ENCODE measurements at regions not wholly inside any gene's neighbourhood (a gene's known extent, or its start where the extent isn't known, plus 50 kb on each side); places are given as distances from the start of the nearest gene placed in this dataset.
"Not testable (repeated sequence)": the region's sequence is repeated elsewhere in the genome, so short reads cannot be mapped to it uniquely, and the experiment has no call there.

- no peak for ATAC-seq (ENCODE audit: low read depth in 2 of 2)
- peaks cover 0 to 8% (median 2%) of the 10 kb centered on the region in 7 donors for H3K9me3 Mint-ChIP-seq
- no peaks in the 10 kb centered on the region for H3K36me3 ChIP-seq (ENCODE audit: control insufficient read depth, insufficient read depth, low read length)
- no peaks in the 10 kb centered on the region for H3K36me3 Mint-ChIP-seq
- no peak overlapping the region for H3K4me3 Mint-ChIP-seq
- H3K4me1 ChIP-seq (ENCODE audit: control insufficient read depth, insufficient read depth, low read length, poor library complexity, severe bottlenecking), result no peaks in the 10 kb centered on the region
- no peaks in the 10 kb centered on the region for H3K9me3 ChIP-seq (ENCODE audit: control insufficient read depth in 2 of 2, low read length in 2 of 2)
- no peak for DNase-seq
- no peak overlapping the region for H3K27ac ChIP-seq (ENCODE audit: insufficient read depth, low read length, poor library complexity, severe bottlenecking)
- no peak overlapping the region for H3K4me3 ChIP-seq (ENCODE audit: low read depth, low read length)
- peaks cover 5% of the 10 kb centered on the region for H3K27me3 Mint-ChIP-seq
- H3K27me3 ChIP-seq (ENCODE audit: control insufficient read depth, insufficient read depth, low read length), result no peaks in the 10 kb centered on the region
- H3K4me1 Mint-ChIP-seq, result peaks cover 0 to 6% (median 2%) of the 10 kb centered on the region in 4 donors
- no peak overlapping the region for H3K27ac Mint-ChIP-seq
These were observed 129.1 kb upstream of the TBX3 start for GRCh38 chr12:114812858-114813761.

- H3K9me3 Mint-ChIP-seq, result peaks cover 0 to 14% (median 2%) of the 10 kb centered on the region in 7 donors
These were observed 128.4 kb upstream of the TBX3 start for GRCh38 chr12:114812384-114812783.

GRCh38 chr12:114809097-114809496, 125.1 kb upstream of the TBX3 start:
- no peaks in the 10 kb centered on the region for H3K9me3 ChIP-seq (ENCODE audit: control insufficient read depth in 2 of 2, low read length in 2 of 2)
- no peaks in the 10 kb centered on the region for H3K36me3 Mint-ChIP-seq
- DNase-seq (no peak), ATAC-seq (ENCODE audit: low read depth in 2 of 2) (no peak)
- no peak overlapping the region for H3K27ac Mint-ChIP-seq
- H3K4me3 Mint-ChIP-seq, result no peak overlapping the region
- H3K4me1 ChIP-seq (ENCODE audit: control insufficient read depth, insufficient read depth, low read length, poor library complexity, severe bottlenecking), result no peaks in the 10 kb centered on the region
- no peaks in the 10 kb centered on the region for H3K27me3 Mint-ChIP-seq
- peaks cover 0 to 14% (median 0%) of the 10 kb centered on the region in 7 donors for H3K9me3 Mint-ChIP-seq
- H3K27me3 ChIP-seq (ENCODE audit: control insufficient read depth, insufficient read depth, low read length), result no peaks in the 10 kb centered on the region
- H3K27ac ChIP-seq (ENCODE audit: insufficient read depth, low read length, poor library complexity, severe bottlenecking), result no peak overlapping the region
- no peaks in the 10 kb centered on the region for H3K36me3 ChIP-seq (ENCODE audit: control insufficient read depth, insufficient read depth, low read length)
- peaks cover 0 to 6% (median 2%) of the 10 kb centered on the region in 4 donors for H3K4me1 Mint-ChIP-seq
- H3K4me3 ChIP-seq (ENCODE audit: low read depth, low read length), result no peak overlapping the region

More at GRCh38 chr12:114812384-114812783, 128.4 kb upstream of the TBX3 start:
- no peak overlapping the region for H3K27ac Mint-ChIP-seq
- H3K4me3 Mint-ChIP-seq, result peak overlapping the region in 1 of 4 donors; percentile 63
- Histone ChIP-seq H3K4me3 (ENCODE audit: low read depth, low read length) (no peak overlapping the region), H3K9me3 (ENCODE audit: control insufficient read depth in 2 of 2, low read length in 2 of 2) (no peaks in the 10 kb centered on the region), H3K27me3 (ENCODE audit: control insufficient read depth, insufficient read depth, low read length) (no peaks in the 10 kb centered on the region), H3K36me3 (ENCODE audit: control insufficient read depth, insufficient read depth, low read length) (no peaks in the 10 kb centered on the region), H3K27ac (ENCODE audit: insufficient read depth, low read length, poor library complexity, severe bottlenecking) (no peak overlapping the region), H3K4me1 (ENCODE audit: control insufficient read depth, insufficient read depth, low read length, poor library complexity, severe bottlenecking) (no peaks in the 10 kb centered on the region)
- H3K4me1 Mint-ChIP-seq, result peaks cover 0 to 6% (median 2%) of the 10 kb centered on the region in 4 donors
- no peaks in the 10 kb centered on the region for H3K36me3 Mint-ChIP-seq
- DNase-seq (no peak), ATAC-seq (ENCODE audit: low read depth in 2 of 2) (no peak)
- H3K27me3 Mint-ChIP-seq, result peaks cover 2% of the 10 kb centered on the region

GRCh38 chr12:114801381-114801780, 117.4 kb upstream of the TBX3 start:
- not testable (repeated sequence) for H3K9me3 Mint-ChIP-seq; H3K4me3 Mint-ChIP-seq; H3K4me3 ChIP-seq (ENCODE audit: low read depth, low read length); H3K4me1 Mint-ChIP-seq; H3K27me3 Mint-ChIP-seq; H3K27me3 ChIP-seq (ENCODE audit: control insufficient read depth, insufficient read depth, low read length); H3K9me3 ChIP-seq (ENCODE audit: control insufficient read depth in 2 of 2, low read length in 2 of 2); H3K36me3 Mint-ChIP-seq; DNase-seq; ATAC-seq (ENCODE audit: low read depth in 2 of 2); H3K36me3 ChIP-seq (ENCODE audit: control insufficient read depth, insufficient read depth, low read length); H3K27ac ChIP-seq (ENCODE audit: insufficient read depth, low read length, poor library complexity, severe bottlenecking); H3K4me1 ChIP-seq (ENCODE audit: control insufficient read depth, insufficient read depth, low read length, poor library complexity, severe bottlenecking); H3K27ac Mint-ChIP-seq

GRCh38 chr12:114800566-114800965, 116.6 kb upstream of the TBX3 start:
- not testable (repeated sequence) for ATAC-seq (ENCODE audit: low read depth in 2 of 2); H3K36me3 ChIP-seq (ENCODE audit: control insufficient read depth, insufficient read depth, low read length); H3K4me1 ChIP-seq (ENCODE audit: control insufficient read depth, insufficient read depth, low read length, poor library complexity, severe bottlenecking); H3K4me1 Mint-ChIP-seq; H3K9me3 ChIP-seq (ENCODE audit: control insufficient read depth in 2 of 2, low read length in 2 of 2); H3K27me3 ChIP-seq (ENCODE audit: control insufficient read depth, insufficient read depth, low read length); H3K4me3 ChIP-seq (ENCODE audit: low read depth, low read length); H3K4me3 Mint-ChIP-seq; H3K27me3 Mint-ChIP-seq; H3K27ac ChIP-seq (ENCODE audit: insufficient read depth, low read length, poor library complexity, severe bottlenecking); H3K27ac Mint-ChIP-seq; DNase-seq; H3K9me3 Mint-ChIP-seq; H3K36me3 Mint-ChIP-seq

- no peaks in the 10 kb centered on the region for H3K9me3 ChIP-seq (ENCODE audit: control insufficient read depth in 2 of 2, low read length in 2 of 2)
- H3K4me3 Mint-ChIP-seq, result no peak overlapping the region
These were observed 115.9 kb upstream of the TBX3 start for GRCh38 chr12:114799574-114800487.

GRCh38 chr12:114794049-114794558, 110.1 kb upstream of the TBX3 start:
- no peaks in the 10 kb centered on the region for H3K27me3 ChIP-seq (ENCODE audit: control insufficient read depth, insufficient read depth, low read length)
- no peak overlapping the region for H3K27ac Mint-ChIP-seq
- ATAC-seq (ENCODE audit: low read depth in 2 of 2) (no peak), DNase-seq (no peak)
- no peaks in the 10 kb centered on the region for H3K4me1 Mint-ChIP-seq
- H3K9me3 ChIP-seq (ENCODE audit: control insufficient read depth in 2 of 2, low read length in 2 of 2), result no peaks in the 10 kb centered on the region
- H3K4me1 ChIP-seq (ENCODE audit: control insufficient read depth, insufficient read depth, low read length, poor library complexity, severe bottlenecking), result no peaks in the 10 kb centered on the region
- H3K27me3 Mint-ChIP-seq, result no peaks in the 10 kb centered on the region
- H3K9me3 Mint-ChIP-seq, result peaks cover 0 to 6% (median 4%) of the 10 kb centered on the region in 7 donors
- H3K36me3 ChIP-seq (ENCODE audit: control insufficient read depth, insufficient read depth, low read length), result no peaks in the 10 kb centered on the region
- no peak overlapping the region for H3K4me3 ChIP-seq (ENCODE audit: low read depth, low read length)
- H3K27ac ChIP-seq (ENCODE audit: insufficient read depth, low read length, poor library complexity, severe bottlenecking), result no peak overlapping the region
- H3K36me3 Mint-ChIP-seq, result no peaks in the 10 kb centered on the region
- H3K4me3 Mint-ChIP-seq, result no peak overlapping the region

More at GRCh38 chr12:114799574-114800487, 115.9 kb upstream of the TBX3 start:
- no peaks in the 10 kb centered on the region for H3K27me3 ChIP-seq (ENCODE audit: control insufficient read depth, insufficient read depth, low read length)
- Mint-ChIP-seq H3K27ac (no peak overlapping the region), H3K4me1 (no peaks in the 10 kb centered on the region), H3K9me3 (peaks cover 0 to 7% (median 4%) of the 10 kb centered on the region in 7 donors), H3K36me3 (no peaks in the 10 kb centered on the region), H3K27me3 (no peaks in the 10 kb centered on the region)
- ATAC-seq (ENCODE audit: low read depth in 2 of 2), result no peak
- DNase-seq, result no peak
- no peaks in the 10 kb centered on the region for H3K4me1 ChIP-seq (ENCODE audit: control insufficient read depth, insufficient read depth, low read length, poor library complexity, severe bottlenecking)
- no peak overlapping the region for H3K27ac ChIP-seq (ENCODE audit: insufficient read depth, low read length, poor library complexity, severe bottlenecking)
- H3K4me3 ChIP-seq (ENCODE audit: low read depth, low read length), result no peak overlapping the region
- H3K36me3 ChIP-seq (ENCODE audit: control insufficient read depth, insufficient read depth, low read length), result no peaks in the 10 kb centered on the region
